ENCODE measurements at regions not wholly inside any gene's neighbourhood (a gene's known extent, or its start where the extent isn't known, plus 50 kb on each side); places are given as distances from the start of the nearest gene placed in this dataset.

DNA sequence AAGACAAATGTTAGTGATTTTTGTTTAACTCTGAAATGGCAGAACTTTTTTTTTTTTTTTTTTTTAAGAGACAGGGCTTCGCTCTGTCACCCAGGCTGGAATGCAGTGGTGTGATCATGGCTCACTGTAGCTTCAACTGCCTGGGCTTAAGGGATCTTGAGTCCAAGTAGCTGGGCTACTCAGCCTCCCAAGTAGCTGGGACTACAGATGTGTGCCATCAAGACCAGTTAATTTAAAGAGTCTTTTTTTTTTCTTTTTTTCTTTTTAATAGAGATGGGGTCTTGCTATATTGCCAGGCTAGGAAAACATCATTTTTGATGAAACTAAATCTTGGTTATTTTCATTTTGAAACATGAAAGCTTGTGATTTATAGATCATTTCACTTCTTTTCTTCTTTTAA, 91.6 kb upstream of the PTCH1 start:
- Mint-ChIP-seq H3K4me3 (no peak overlapping the region), H3K27me3 (ENCODE audit: insufficient read depth) (peaks cover 5% of the 10 kb centered on the region), H3K36me3 (ENCODE audit: low read depth) (no peaks in the 10 kb centered on the region), H3K27ac (no peak overlapping the region), H3K4me1 (peaks cover 5% of the 10 kb centered on the region), H3K9me3 (no peaks in the 10 kb centered on the region)
- no peak for TF ChIP-seq CTCF (conservative IDR thresholded peaks at IDR 0.05)
- H3K36me3 ChIP-seq (ENCODE audit: control insufficient read depth, insufficient read depth, low read length) = no peaks in the 10 kb centered on the region
- H3K4me1 ChIP-seq (ENCODE audit: control insufficient read depth, insufficient read depth, low read length) = no peaks in the 10 kb centered on the region
- H3K9me3 ChIP-seq (ENCODE audit: control insufficient read depth, low read length) = no peaks in the 10 kb centered on the region
- no peak overlapping the region for H3K27ac ChIP-seq (ENCODE audit: low read depth, low read length)
- peaks cover 17% of the 10 kb centered on the region for H3K27me3 ChIP-seq (ENCODE audit: control insufficient read depth, insufficient read depth, low read length, poor library complexity, severe bottlenecking)
- no peak for DNase-seq
- WGBS, 2 experiments (ENCODE audit: insufficient coverage in 1 of 2, insufficient read length in 1 of 2) = 95% methylated on average over 1 of the region's 1 CpG; no CpG with 5 or more reads in 1 of the 2 experiments
- H3K4me3 ChIP-seq (ENCODE audit: low read length) = no peak overlapping the region
- H3K9ac ChIP-seq (ENCODE audit: extremely low read depth, low read length, poor library complexity, severe bottlenecking) = no peak overlapping the region

GRCh38 chr9:95607507-95607906, 90.7 kb upstream of the PTCH1 start:
- Histone ChIP-seq H3K4me1 (ENCODE audit: control insufficient read depth, insufficient read depth, low read length) (no peaks in the 10 kb centered on the region), H3K27ac (ENCODE audit: low read depth, low read length) (no peak overlapping the region), H3K9me3 (ENCODE audit: control insufficient read depth, low read length) (no peaks in the 10 kb centered on the region), H3K4me3 (ENCODE audit: low read length) (no peak overlapping the region), H3K27me3 (ENCODE audit: control insufficient read depth, insufficient read depth, low read length, poor library complexity, severe bottlenecking) (peaks cover 16% of the 10 kb centered on the region), H3K9ac (ENCODE audit: extremely low read depth, low read length, poor library complexity, severe bottlenecking) (no peak overlapping the region), H3K36me3 (ENCODE audit: control insufficient read depth, insufficient read depth, low read length) (no peaks in the 10 kb centered on the region)
- no peak overlapping the region for H3K4me3 Mint-ChIP-seq
- H3K27me3 Mint-ChIP-seq (ENCODE audit: insufficient read depth) = peaks cover 5% of the 10 kb centered on the region
- no peak overlapping the region for H3K27ac Mint-ChIP-seq
- DNase-seq = no peak
- H3K4me1 Mint-ChIP-seq = peaks cover 5% of the 10 kb centered on the region
- H3K36me3 Mint-ChIP-seq (ENCODE audit: low read depth) = no peaks in the 10 kb centered on the region
- H3K9me3 Mint-ChIP-seq = no peaks in the 10 kb centered on the region
- no peak for TF ChIP-seq CTCF (conservative IDR thresholded peaks at IDR 0.05)
- WGBS, 2 experiments (ENCODE audit: insufficient coverage in 1 of 2, insufficient read length in 1 of 2) = 72 to 98% methylated on average over 2 to 5 of the region's 5 CpGs

GRCh38 chr9:95606489-95607350, 89.9 kb upstream of the PTCH1 start:
- Histone ChIP-seq H3K36me3 (ENCODE audit: control insufficient read depth, insufficient read depth, low read length) (no peaks in the 10 kb centered on the region), H3K9ac (ENCODE audit: extremely low read depth, low read length, poor library complexity, severe bottlenecking) (no peak overlapping the region), H3K9me3 (ENCODE audit: control insufficient read depth, low read length) (no peaks in the 10 kb centered on the region), H3K4me3 (ENCODE audit: low read length) (no peak overlapping the region), H3K27me3 (ENCODE audit: control insufficient read depth, insufficient read depth, low read length, poor library complexity, severe bottlenecking) (peaks cover 9% of the 10 kb centered on the region), H3K27ac (ENCODE audit: low read depth, low read length) (peak overlapping the region; percentile 84), H3K4me1 (ENCODE audit: control insufficient read depth, insufficient read depth, low read length) (no peaks in the 10 kb centered on the region)
- Mint-ChIP-seq H3K36me3 (ENCODE audit: low read depth) (no peaks in the 10 kb centered on the region), H3K27me3 (ENCODE audit: insufficient read depth) (peaks cover 5% of the 10 kb centered on the region), H3K9me3 (no peaks in the 10 kb centered on the region), H3K4me1 (peaks cover 5% of the 10 kb centered on the region), H3K4me3 (no peak overlapping the region), H3K27ac (no peak overlapping the region)
- WGBS, 2 experiments (ENCODE audit: insufficient coverage in 1 of 2, insufficient read length in 1 of 2) = 80 to 88% methylated on average over 13 to 19 of the region's 19 CpGs
- no peak for TF ChIP-seq CTCF (conservative IDR thresholded peaks at IDR 0.05)
- no peak for DNase-seq
